Endothelial cell of umbilical vein (primary cell): ENCODE measurements at regions not wholly inside any gene's neighbourhood (a gene's known extent, or its start where the extent isn't known, plus 50 kb on each side); places are given as distances from the start of the nearest gene placed in this dataset.

Experiments used
- BruUV-seq: library from RNA; stranded (reverse); fragments of 400-500 nt; replicated peaks from 2 replicates; lab custom pipeline; 2021; lab: Mats Ljungman, UMichigan
- CTCF ChIA-PET: fragments of 300-600, 350-600 bp; sonication (Branson Sonifier 250); formaldehyde crosslinking; loops from one replicate; lab custom pipeline; 2021; ENCODE audit warnings: antibody characterized with exemption, inconsistent platforms; lab: Charles Lee
- POLR2A ChIA-PET: fragments of 300-600, 350-600 bp; sonication (Branson Sonifier 250); formaldehyde crosslinking; loops from one replicate; lab custom pipeline; 2021; ENCODE audit warnings: antibody characterized with exemption, inconsistent platforms; lab: Charles Lee
- DNase-seq: peaks from one replicate; pipeline ENCODE4 v3.0.0-alpha.2; 2011; ENCODE audit warnings: low read depth, low spot score
- FAIRE-seq: peaks from 2 replicates; lab custom pipeline; 2011; peaks lifted over from hg19 to GRCh38; lab: Jason Lieb, UNC
- H2AFZ ChIP-seq: 2 replicates; pipeline ENCODE4 v1.6.0; 2012; ENCODE audit warnings: low read depth, low read length, control low read depth, inconsistent platforms
- H3K27ac ChIP-seq: 2 replicates; pipeline ENCODE4 v1.5.1; 2011; ENCODE audit warnings: low read depth, mild to moderate bottlenecking, control low read depth, low read length, moderate library complexity; ENCODE audit not compliant: insufficient read depth
- H3K27me3 ChIP-seq, 2 experiments: 2 replicates each; pipeline versions ENCODE4 v1.6.0 to v1.6.1; 2011; ENCODE audit warnings: low read length in 2 of 2, mixed read lengths in 1 of 2; ENCODE audit not compliant: control insufficient read depth in 2 of 2, insufficient read depth in 2 of 2
- H3K36me3 ChIP-seq, 2 experiments: 2 replicates in 1 of 2; 3 replicates in 1 of 2; pipeline ENCODE4 v1.5.1; 2011; ENCODE audit warnings: low read length in 2 of 2, mild to moderate bottlenecking in 1 of 2, moderate library complexity in 1 of 2; ENCODE audit not compliant: control insufficient read depth in 2 of 2, insufficient read depth in 2 of 2; ENCODE audit errors: extremely low read depth in 1 of 2
- H3K4me1 ChIP-seq: 3 replicates; pipeline ENCODE4 v1.5.1; 2011; ENCODE audit warnings: mild to moderate bottlenecking, low read length; ENCODE audit not compliant: control insufficient read depth, insufficient read depth; ENCODE audit errors: extremely low read depth
- H3K4me2 ChIP-seq: 2 replicates; pipeline ENCODE4 v1.6.1; 2011; ENCODE audit warnings: low read length, control low read depth, mixed read lengths; ENCODE audit not compliant: insufficient read depth
- H3K4me3 ChIP-seq, 3 experiments: fragments of 200-600 bp in 1 of 3; sonication (generic), shearing (Covaris generic) in 1 of 3; replicated peaks in 1 of 3; 2 replicates each; pipeline ENCODE4 v1.5.1; 2011 to 2016; ENCODE audit warnings: control low read depth in 3 of 3, low read length in 3 of 3, mild to moderate bottlenecking in 2 of 3, inconsistent platforms in 1 of 3, low read depth in 1 of 3, moderate library complexity in 1 of 3; ENCODE audit not compliant: insufficient read depth in 1 of 3
- H3K79me2 ChIP-seq: 2 replicates; pipeline ENCODE4 v1.6.0; 2012; ENCODE audit warnings: low read length, inconsistent platforms; ENCODE audit not compliant: control insufficient read depth, insufficient read depth
- H3K9ac ChIP-seq: replicated peaks from 2 replicates; pipeline ENCODE3; 2011; ENCODE audit warnings: low read length, control low read depth; ENCODE audit not compliant: insufficient read depth; ENCODE audit errors: extremely low read depth
- H3K9me1 ChIP-seq: replicated peaks from 3 replicates; pipeline ENCODE4 v1.6.0; 2011; ENCODE audit warnings: mild to moderate bottlenecking, low read length; ENCODE audit not compliant: control insufficient read depth, insufficient read depth; ENCODE audit errors: extremely low read depth
- H3K9me3 ChIP-seq: replicated peaks from 2 replicates; pipeline ENCODE4 v1.5.1; 2012; ENCODE audit warnings: low read length, inconsistent platforms; ENCODE audit not compliant: control insufficient read depth, insufficient read depth
- H4K20me1 ChIP-seq: replicated peaks from 2 replicates; pipeline ENCODE3; 2011; ENCODE audit warnings: mild to moderate bottlenecking, low read length; ENCODE audit not compliant: control insufficient read depth, insufficient read depth; ENCODE audit errors: extremely low read depth
- EZH2 ChIP-seq: IDR thresholded peaks from 2 replicates; pipeline ENCODE4 v1.6.1; 2012; ENCODE audit warnings: borderline replicate concordance, low read depth, mild to moderate bottlenecking, moderate library complexity, low read length, inconsistent platforms; ENCODE audit not compliant: severe bottlenecking
- FOS ChIP-seq: IDR thresholded peaks from 2 replicates; pipeline ENCODE4 v1.6.1; 2011; ENCODE audit warnings: mild to moderate bottlenecking, low read length, moderate library complexity, borderline replicate concordance; ENCODE audit not compliant: insufficient read depth
- GATA2 ChIP-seq: IDR thresholded peaks from 2 replicates; pipeline ENCODE4 v1.7.0; 2011; ENCODE audit warnings: low read depth, mild to moderate bottlenecking, moderate library complexity, mixed read lengths, low read length; ENCODE audit not compliant: insufficient read length, insufficient read depth
- JUN ChIP-seq: IDR thresholded peaks from 2 replicates; pipeline ENCODE4 v1.6.1; 2011; ENCODE audit warnings: borderline replicate concordance, low read depth; ENCODE audit not compliant: insufficient read length, insufficient read depth
- MYC ChIP-seq: IDR thresholded peaks from one replicate; pipeline ENCODE4 v1.6.1; 2011; ENCODE audit warnings: mild to moderate bottlenecking, low read depth, low read length
- POLR2A ChIP-seq: IDR thresholded peaks from 2 replicates; pipeline ENCODE4 v1.6.1; 2012; ENCODE audit warnings: low read depth, mild to moderate bottlenecking, control low read depth, low read length
- POLR2AphosphoS5 ChIP-seq: IDR thresholded peaks from 2 replicates; pipeline ENCODE4 v1.6.1; 2012; ENCODE audit warnings: low read depth, mild to moderate bottlenecking, control low read depth, low read length, moderate library complexity; ENCODE audit not compliant: insufficient read depth
- dilution Hi-C: fragments of 300-500 bp; cut with MboI; formaldehyde crosslinking; loops from one replicate; pipeline ENCODE4 v1.15.0; 2019; ENCODE audit warnings: low sequenced_read_pairs; ENCODE audit not compliant: extremely low pct_ligation_motif_present
- intact Hi-C: fragments of 100-400 bp; cut with micrococcal nuclease; formaldehyde crosslinking; loops from one replicate; pipeline ENCODE4 v1.10.0; 2022
- TF ChIP-seq, protein P1 (sequence below): IDR thresholded peaks from 2 replicates; pipeline ENCODE4 v1.6.1; 2011; ENCODE audit not compliant: insufficient read depth, insufficient read length
- TF ChIP-seq, protein P2 (sequence below), 2 donors: IDR thresholded peaks; 1 replicate in 1 of 2; 2 replicates in 1 of 2; pipeline ENCODE4 v1.5.1; 2011; ENCODE audit warnings: low read length in 2 of 2, mild to moderate bottlenecking in 2 of 2, moderate library complexity in 2 of 2, control low read depth in 1 of 2, inconsistent platforms in 1 of 2, low read depth in 1 of 2; ENCODE audit not compliant: insufficient read depth in 1 of 2; ENCODE audit errors: extremely low read depth in 1 of 2

DNA sequence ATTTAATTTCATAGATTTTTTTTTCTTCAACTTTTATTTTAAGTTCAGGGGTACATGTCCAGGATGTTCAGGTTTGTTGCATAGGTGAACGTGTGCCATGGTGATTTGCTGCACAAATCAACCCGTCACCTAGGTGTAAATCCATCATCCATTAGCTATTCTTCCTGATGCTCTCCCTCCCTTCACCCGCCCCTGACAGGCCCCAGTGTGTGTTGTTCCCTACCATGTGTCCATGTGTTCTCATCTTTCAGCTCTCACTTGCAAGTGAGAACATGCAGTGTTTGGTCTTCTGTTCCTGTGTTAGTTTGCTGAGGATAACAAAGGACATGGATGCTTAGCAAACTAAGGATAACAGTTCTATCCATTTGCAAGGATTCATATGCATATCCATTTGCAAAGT is 209.1 kb upstream of the ADCY2 start:
- H3K4me1 ChIP-seq: no peaks in the 10 kb centered on the region
- H3K4me3 ChIP-seq: no peak overlapping the region
- BruUV-seq: no TSS peak
- no peaks in the 10 kb centered on the region for H3K36me3 ChIP-seq
- CTCF ChIA-PET: no interaction called here
- POLR2A ChIA-PET: no interaction called here
- H3K4me2 ChIP-seq: no peak overlapping the region
- no peaks in the 10 kb centered on the region for H3K27me3 ChIP-seq
- no peak overlapping the region for H3K27ac ChIP-seq
- no peak overlapping the region for H2AFZ ChIP-seq
- H3K9ac ChIP-seq: no peak overlapping the region
- no peak for FAIRE-seq
- intact Hi-C loops: no loop called here
- H3K9me3 ChIP-seq: peaks cover 2% of the 10 kb centered on the region
- TF ChIP-seq JUN: no peak
- TF ChIP-seq, protein P1, sequence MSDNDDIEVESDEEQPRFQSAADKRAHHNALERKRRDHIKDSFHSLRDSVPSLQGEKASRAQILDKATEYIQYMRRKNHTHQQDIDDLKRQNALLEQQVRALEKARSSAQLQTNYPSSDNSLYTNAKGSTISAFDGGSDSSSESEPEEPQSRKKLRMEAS: no peak
- no peak for TF ChIP-seq POLR2A
- no peak for TF ChIP-seq GATA2
- DNase-seq: no peak
- H3K9me1 ChIP-seq: no peaks in the 10 kb centered on the region
- no peaks in the 10 kb centered on the region for H3K79me2 ChIP-seq
- dilution Hi-C loops: no loop called here
- H4K20me1 ChIP-seq: no peaks in the 10 kb centered on the region

DNA sequence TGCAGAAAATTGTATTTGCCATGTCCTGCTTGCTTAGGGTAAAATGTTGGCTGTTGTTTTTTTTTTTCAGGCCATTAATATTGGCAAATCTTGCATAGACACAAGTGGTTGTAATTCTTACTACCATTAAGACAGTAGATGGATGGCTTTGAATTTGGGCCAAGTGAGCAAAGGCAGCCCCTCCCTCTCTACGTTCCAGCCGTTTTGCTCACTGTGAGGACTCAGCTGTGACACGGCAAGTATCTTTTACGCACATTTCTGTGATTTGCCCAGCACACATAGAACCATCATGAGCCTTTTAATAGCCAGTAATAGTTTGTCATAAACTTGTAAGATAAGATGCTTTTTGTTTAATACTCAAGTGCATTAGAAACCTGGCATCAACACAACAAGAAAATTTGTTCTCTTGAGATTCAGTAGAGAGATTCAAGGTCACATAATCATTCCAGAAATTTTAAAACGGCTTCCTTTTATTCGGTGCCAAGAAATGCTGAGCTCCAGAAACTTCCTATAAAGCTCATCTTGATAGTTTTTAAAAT is 205.2 kb upstream of the ADCY2 start:
- ChIA-PET CTCF (no interaction called here), POLR2A (no interaction called here)
- Histone ChIP-seq H3K36me3 (no peaks in the 10 kb centered on the region), H4K20me1 (no peaks in the 10 kb centered on the region), H3K9me1 (no peaks in the 10 kb centered on the region), H3K79me2 (no peaks in the 10 kb centered on the region), H3K4me2 (no peak overlapping the region), H3K9me3 (peaks cover 2% of the 10 kb centered on the region), H2AFZ (no peak overlapping the region), H3K27ac (no peak overlapping the region), H3K4me1 (no peaks in the 10 kb centered on the region), H3K27me3 (no peaks in the 10 kb centered on the region), H3K9ac (no peak overlapping the region), H3K4me3 (no peak overlapping the region)
- no peak for DNase-seq
- TF ChIP-seq POLR2A (no peak), JUN (no peak), FOS (no peak), MYC (no peak), EZH2 (no peak), POLR2AphosphoS5 (no peak), GATA2 (no peak)
- TF ChIP-seq, protein P2, sequence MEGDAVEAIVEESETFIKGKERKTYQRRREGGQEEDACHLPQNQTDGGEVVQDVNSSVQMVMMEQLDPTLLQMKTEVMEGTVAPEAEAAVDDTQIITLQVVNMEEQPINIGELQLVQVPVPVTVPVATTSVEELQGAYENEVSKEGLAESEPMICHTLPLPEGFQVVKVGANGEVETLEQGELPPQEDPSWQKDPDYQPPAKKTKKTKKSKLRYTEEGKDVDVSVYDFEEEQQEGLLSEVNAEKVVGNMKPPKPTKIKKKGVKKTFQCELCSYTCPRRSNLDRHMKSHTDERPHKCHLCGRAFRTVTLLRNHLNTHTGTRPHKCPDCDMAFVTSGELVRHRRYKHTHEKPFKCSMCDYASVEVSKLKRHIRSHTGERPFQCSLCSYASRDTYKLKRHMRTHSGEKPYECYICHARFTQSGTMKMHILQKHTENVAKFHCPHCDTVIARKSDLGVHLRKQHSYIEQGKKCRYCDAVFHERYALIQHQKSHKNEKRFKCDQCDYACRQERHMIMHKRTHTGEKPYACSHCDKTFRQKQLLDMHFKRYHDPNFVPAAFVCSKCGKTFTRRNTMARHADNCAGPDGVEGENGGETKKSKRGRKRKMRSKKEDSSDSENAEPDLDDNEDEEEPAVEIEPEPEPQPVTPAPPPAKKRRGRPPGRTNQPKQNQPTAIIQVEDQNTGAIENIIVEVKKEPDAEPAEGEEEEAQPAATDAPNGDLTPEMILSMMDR (IDR thresholded peaks at IDR 0.05; ENCODE audit: extremely low read depth in 1 of 2, insufficient read depth in 1 of 2, low read depth in 1 of 2, low read length in 2 of 2): no peak
- TF ChIP-seq, protein P1: no peak
- dilution Hi-C loops (no loop called here), intact Hi-C loops (no loop called here)
- no peak for FAIRE-seq
- no TSS peak for BruUV-seq
